ENCODE measurements at regions not wholly inside any gene's neighbourhood (a gene's known extent, or its start where the extent isn't known, plus 50 kb on each side); places are given as distances from the start of the nearest gene placed in this dataset.

DNA sequence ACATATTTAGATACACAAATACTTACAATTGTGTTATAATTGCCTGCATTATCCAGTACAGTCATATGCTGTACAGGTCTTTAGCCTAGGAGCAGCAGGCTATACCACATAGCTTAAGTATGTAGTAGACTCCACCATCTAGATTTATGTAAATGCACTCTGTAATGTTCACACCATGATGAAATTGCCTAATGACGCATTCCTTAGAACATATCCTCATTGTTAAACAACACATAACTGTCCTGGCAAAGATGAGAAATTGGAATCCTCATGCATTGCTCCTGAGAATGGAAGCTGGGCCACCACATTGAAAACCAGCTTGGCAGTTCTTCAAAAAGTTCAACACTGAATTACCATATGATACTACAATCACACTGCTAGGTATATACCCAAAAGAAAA lies 1002.8 kb upstream of the CELF2 start:
- in situ Hi-C loops (cut with MboI; ENCODE audit: low pct_unique_long_range_greater_than_20kb, low sequenced_read_pairs, unreplicated experiment): no loop called here
- TF ChIP-seq, protein P1, sequence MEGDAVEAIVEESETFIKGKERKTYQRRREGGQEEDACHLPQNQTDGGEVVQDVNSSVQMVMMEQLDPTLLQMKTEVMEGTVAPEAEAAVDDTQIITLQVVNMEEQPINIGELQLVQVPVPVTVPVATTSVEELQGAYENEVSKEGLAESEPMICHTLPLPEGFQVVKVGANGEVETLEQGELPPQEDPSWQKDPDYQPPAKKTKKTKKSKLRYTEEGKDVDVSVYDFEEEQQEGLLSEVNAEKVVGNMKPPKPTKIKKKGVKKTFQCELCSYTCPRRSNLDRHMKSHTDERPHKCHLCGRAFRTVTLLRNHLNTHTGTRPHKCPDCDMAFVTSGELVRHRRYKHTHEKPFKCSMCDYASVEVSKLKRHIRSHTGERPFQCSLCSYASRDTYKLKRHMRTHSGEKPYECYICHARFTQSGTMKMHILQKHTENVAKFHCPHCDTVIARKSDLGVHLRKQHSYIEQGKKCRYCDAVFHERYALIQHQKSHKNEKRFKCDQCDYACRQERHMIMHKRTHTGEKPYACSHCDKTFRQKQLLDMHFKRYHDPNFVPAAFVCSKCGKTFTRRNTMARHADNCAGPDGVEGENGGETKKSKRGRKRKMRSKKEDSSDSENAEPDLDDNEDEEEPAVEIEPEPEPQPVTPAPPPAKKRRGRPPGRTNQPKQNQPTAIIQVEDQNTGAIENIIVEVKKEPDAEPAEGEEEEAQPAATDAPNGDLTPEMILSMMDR (IDR thresholded peaks at IDR 0.05; ENCODE audit: extremely low read depth, insufficient read depth, missing control alignments): no peak
- DNase-seq (ENCODE audit: low spot score): no peak

DNA sequence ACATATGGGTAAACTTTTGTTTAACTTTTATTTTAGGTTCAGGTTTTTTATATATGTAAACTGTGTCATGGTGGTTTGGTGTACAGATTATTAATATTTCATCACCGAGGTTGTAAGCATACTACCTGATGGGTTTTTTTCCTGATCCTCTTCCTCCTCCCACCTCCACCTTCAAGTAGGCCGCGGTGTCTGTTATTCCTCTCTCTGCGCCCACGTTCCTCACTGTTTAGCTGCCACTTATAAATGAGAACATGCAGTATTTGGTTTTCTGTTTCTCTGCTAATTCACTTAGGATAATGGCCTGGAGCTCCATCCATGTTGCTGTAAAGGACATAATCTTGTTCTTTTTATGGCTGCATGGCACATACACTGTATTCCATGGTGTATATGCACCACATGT lies 1000.0 kb upstream of the CELF2 start:
- in situ Hi-C loops (cut with MboI; ENCODE audit: low pct_unique_long_range_greater_than_20kb, low sequenced_read_pairs, unreplicated experiment): no loop called here
- TF ChIP-seq, protein P1 (IDR thresholded peaks at IDR 0.05; ENCODE audit: extremely low read depth, insufficient read depth, missing control alignments): no peak

DNA sequence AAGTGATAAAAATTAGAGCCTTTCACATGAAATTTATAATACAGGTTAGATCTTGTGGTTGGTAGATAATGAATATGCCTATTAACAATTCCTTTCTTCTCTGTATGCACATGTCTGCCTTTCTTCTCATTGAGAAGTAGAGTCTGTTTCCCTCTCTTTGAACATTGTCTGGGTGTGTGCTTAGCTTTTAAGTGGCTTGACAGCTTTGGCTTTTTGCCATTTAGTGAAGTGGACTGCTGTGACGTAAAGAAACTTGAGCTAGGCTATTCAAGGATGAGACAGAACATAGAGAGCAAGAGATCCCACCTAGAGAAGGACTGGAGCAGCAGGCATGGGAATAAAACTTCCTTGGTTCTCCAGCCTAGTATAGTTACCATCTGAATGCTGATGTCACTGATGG lies 996.7 kb upstream of the CELF2 start:
- DNase-seq (ENCODE audit: low spot score): no peak
- in situ Hi-C loops (cut with MboI; ENCODE audit: low pct_unique_long_range_greater_than_20kb, low sequenced_read_pairs, unreplicated experiment): no loop called here
- TF ChIP-seq, protein P1 (IDR thresholded peaks at IDR 0.05; ENCODE audit: extremely low read depth, insufficient read depth, missing control alignments): no peak

More for the DNA sequence above, 1000.0 kb upstream of the CELF2 start:
- DNase-seq (ENCODE audit: low spot score): no peak

DNA sequence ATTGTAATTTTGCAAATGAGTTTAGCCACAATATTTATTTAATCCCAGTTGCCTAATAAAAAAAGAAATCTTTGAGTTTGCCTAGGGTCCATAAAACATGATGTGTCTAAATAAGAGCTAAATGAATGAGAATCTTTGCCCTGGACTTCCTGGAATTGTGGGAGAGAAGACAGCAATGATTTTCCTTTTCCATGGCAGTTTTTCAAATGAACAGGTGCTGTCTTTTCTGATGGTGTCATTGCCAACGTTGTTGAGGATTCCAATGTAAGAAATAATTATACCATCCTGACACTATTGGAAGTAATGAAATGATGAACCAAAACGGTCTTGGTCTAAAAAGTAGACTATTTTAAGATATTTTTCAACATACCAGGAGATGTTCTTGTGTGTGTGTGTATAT lies 984.7 kb upstream of the CELF2 start:
- in situ Hi-C loops (cut with MboI; ENCODE audit: low pct_unique_long_range_greater_than_20kb, low sequenced_read_pairs, unreplicated experiment): no loop called here
- DNase-seq (ENCODE audit: low spot score): no peak

DNA sequence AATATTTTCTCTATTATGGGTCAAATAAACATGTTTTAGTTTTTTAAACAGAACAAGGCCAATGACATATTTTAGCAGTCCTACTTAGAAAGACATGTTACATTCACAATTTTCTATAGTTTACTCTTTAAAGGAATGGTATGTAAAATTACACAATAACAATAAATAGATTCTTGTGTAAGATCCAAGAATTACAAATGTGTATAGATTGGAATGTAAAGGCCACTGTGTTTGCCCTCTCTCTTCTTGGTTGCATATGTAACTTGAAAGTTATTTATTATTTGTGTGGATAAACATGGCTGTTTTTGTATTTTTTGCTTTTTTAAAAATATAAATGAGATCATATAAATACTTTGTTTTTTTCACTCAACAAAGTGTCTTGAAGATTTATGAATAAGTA lies 979.3 kb upstream of the CELF2 start:
- TF ChIP-seq, protein P1 (IDR thresholded peaks at IDR 0.05; ENCODE audit: extremely low read depth, insufficient read depth, missing control alignments): no peak
- in situ Hi-C loops (cut with MboI; ENCODE audit: low pct_unique_long_range_greater_than_20kb, low sequenced_read_pairs, unreplicated experiment): no loop called here
- no peak for DNase-seq (ENCODE audit: low spot score)

More for the DNA sequence above, 984.7 kb upstream of the CELF2 start:
- TF ChIP-seq, protein P1 (IDR thresholded peaks at IDR 0.05; ENCODE audit: extremely low read depth, insufficient read depth, missing control alignments): no peak

DNA sequence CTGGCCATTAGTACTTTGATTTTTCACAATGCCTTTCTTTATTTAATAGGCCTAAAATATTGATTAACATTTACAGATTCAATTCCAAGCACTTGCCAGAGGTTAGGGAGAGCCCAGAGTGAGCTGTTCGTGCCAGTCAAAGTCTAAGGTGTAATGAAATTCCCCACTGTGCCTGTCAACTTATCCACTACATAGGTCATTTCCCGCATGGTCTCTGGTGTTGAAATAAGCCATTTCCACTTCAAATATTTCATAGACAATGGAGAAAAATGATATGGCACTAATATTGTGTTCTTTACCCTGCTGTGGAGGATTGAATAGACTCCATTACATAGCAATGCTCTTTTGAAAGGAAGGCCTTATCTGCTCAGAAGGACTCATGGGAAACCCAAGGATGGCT lies 978.1 kb upstream of the CELF2 start:
- TF ChIP-seq, protein P1 (IDR thresholded peaks at IDR 0.05; ENCODE audit: extremely low read depth, insufficient read depth, missing control alignments): no peak
- DNase-seq (ENCODE audit: low spot score): no peak
- in situ Hi-C loops (cut with MboI; ENCODE audit: low pct_unique_long_range_greater_than_20kb, low sequenced_read_pairs, unreplicated experiment): no loop called here

DNA sequence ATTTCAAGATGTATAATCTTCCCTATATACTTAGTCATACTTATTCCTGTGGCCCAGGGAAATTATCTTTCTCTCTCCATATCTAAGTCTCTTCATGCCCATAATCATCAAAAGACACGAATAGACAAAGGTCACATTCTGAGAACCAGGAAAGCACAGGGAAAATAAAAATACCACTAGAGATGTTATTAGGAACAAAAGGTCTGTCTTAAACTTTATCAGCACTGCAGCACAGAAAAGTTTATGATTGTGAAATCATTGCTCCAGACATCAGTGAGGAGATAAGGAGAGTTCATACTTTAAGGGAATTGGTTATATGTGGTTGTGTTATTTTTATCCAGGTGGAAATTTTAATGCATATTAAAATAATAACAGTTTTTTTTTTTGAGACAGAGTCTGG lies 974.6 kb upstream of the CELF2 start:
- no peak for DNase-seq (ENCODE audit: low spot score)

More for the DNA sequence above, 974.6 kb upstream of the CELF2 start:
- TF ChIP-seq, protein P1 (IDR thresholded peaks at IDR 0.05; ENCODE audit: extremely low read depth, insufficient read depth, missing control alignments): no peak
- in situ Hi-C loops (cut with MboI; ENCODE audit: low pct_unique_long_range_greater_than_20kb, low sequenced_read_pairs, unreplicated experiment): no loop called here

Data from GM13977 (cell line).